ENCODE measurements at regions not wholly inside any gene's neighbourhood (a gene's known extent, or its start where the extent isn't known, plus 50 kb on each side); places are given as distances from the start of the nearest gene placed in this dataset.
"Not testable (repeated sequence)": the region's sequence is repeated elsewhere in the genome, so short reads cannot be mapped to it uniquely, and the experiment has no call there.

DNA sequence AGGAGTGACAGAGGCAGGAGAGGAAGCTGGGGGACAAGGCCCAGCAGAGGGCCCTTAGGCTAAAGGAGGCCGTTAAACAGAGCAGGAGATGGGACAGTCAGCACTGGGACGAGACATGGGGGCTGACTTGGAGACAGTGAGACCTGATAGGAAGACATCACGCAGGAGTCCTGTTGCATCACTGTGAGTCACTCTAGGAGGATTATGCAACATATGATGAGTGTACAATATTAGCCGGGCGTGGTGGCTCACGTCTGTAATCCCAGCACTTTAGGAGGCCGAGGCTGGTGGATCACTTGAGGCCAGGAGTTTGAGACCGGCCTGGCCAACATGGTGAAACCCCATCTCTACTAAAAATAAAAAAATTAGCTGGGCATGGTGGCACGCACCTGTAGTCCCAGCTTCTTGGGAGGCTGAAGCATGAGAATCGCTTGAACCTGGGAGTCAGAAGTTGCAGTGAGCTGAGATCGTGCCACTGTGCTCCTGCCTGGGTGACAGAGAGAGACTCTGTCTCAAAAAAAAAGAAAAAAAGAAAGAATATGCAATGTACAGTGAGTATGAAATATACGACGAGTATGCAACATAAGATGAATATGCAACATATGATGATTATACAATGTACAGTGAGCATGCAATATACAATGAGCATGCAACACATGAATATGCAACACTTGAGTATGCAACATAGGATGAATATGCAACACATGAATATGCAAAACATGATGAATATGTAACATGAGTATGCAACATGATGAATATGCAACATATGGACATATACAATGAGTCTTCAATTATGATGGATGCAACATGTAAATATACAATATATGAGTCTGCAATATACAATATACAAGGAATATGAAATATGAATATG, 83.3 kb upstream of the ID2 start:
- Histone ChIP-seq H3K4me3 (no peak overlapping the region), H3K36me3 (ENCODE audit: low read depth) (no peaks in the 10 kb centered on the region), H3K9me3 (no peaks in the 10 kb centered on the region), H3K4me1 (ENCODE audit: low read depth) (no peaks in the 10 kb centered on the region)
- intact Hi-C loops (cut with DNase I, micrococcal nuclease): no loop called here
- TF ChIP-seq, protein P1, sequence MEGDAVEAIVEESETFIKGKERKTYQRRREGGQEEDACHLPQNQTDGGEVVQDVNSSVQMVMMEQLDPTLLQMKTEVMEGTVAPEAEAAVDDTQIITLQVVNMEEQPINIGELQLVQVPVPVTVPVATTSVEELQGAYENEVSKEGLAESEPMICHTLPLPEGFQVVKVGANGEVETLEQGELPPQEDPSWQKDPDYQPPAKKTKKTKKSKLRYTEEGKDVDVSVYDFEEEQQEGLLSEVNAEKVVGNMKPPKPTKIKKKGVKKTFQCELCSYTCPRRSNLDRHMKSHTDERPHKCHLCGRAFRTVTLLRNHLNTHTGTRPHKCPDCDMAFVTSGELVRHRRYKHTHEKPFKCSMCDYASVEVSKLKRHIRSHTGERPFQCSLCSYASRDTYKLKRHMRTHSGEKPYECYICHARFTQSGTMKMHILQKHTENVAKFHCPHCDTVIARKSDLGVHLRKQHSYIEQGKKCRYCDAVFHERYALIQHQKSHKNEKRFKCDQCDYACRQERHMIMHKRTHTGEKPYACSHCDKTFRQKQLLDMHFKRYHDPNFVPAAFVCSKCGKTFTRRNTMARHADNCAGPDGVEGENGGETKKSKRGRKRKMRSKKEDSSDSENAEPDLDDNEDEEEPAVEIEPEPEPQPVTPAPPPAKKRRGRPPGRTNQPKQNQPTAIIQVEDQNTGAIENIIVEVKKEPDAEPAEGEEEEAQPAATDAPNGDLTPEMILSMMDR (IDR thresholded peaks at IDR 0.05): no peak
- DNase-seq: no peak
- peak; percentile 85 for ATAC-seq

- Histone ChIP-seq H3K36me3 (ENCODE audit: low read depth) (no peaks in the 10 kb centered on the region), H3K4me3 (no peak overlapping the region), H3K9me3 (no peaks in the 10 kb centered on the region), H3K4me1 (ENCODE audit: low read depth) (no peaks in the 10 kb centered on the region)
- intact Hi-C loops (cut with DNase I, micrococcal nuclease): no loop called here
- TF ChIP-seq, protein P1 (IDR thresholded peaks at IDR 0.05): no peak
- no peak for DNase-seq
- ATAC-seq: no peak
Measured at GRCh38 chr2:8599421-8600242, 82.2 kb upstream of the ID2 start.

- no peaks in the 10 kb centered on the region for H3K36me3 ChIP-seq (ENCODE audit: low read depth)
Measured at GRCh38 chr2:8600456-8600855, 81.4 kb upstream of the ID2 start.

DNA sequence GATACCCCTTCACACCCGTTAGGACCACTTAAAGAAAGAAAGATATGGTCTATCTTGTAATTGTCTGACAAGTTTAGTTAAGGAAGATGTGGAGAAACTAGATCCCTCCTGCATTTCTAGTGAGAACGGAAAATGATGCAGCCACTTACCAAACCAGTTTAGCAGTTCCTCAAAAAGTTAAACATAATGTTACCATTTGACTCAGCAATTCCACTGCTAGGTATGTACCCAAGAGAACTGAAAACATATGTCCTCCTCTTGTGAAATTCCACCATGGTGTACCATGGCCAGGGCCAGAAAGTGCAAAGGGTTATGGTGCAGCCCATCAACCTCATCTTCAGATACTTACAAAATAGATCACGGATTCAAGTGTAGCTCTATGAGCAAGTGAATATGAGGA, 79.0 kb upstream of the ID2 start:
- TF ChIP-seq, protein P1 (IDR thresholded peaks at IDR 0.05): no peak

More at GRCh38 chr2:8600456-8600855, 81.4 kb upstream of the ID2 start:
- no peak overlapping the region for H3K4me3 ChIP-seq
- TF ChIP-seq, protein P1 (IDR thresholded peaks at IDR 0.05): no peak
- H3K9me3 ChIP-seq: no peaks in the 10 kb centered on the region
- DNase-seq (no peak), ATAC-seq (no peak)
- H3K4me1 ChIP-seq (ENCODE audit: low read depth): no peaks in the 10 kb centered on the region
- intact Hi-C loops (cut with DNase I, micrococcal nuclease): no loop called here

DNA sequence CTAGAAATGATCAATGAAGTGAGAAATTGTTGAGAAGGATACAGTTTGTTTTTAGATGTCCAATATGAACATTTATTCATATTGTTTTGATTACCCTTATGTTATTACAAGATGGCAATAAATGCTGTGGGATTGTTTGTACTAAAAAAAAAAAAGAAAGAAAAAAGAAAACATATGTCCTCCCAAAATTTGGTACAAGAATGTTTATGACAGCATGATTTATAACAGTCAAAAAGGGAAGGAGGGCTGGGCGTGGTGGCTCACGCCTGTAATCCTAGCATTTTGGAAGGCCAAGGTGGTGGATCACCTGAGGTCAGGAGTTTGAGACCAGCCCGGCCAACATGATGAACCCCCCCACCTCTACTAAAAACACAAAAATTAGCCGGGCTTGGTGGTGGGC, 78.5 kb upstream of the ID2 start:
- H3K4me3 ChIP-seq; intact Hi-C loops (cut with DNase I, micrococcal nuclease); H3K4me1 ChIP-seq (ENCODE audit: low read depth); DNase-seq; H3K36me3 ChIP-seq (ENCODE audit: low read depth); ATAC-seq; H3K9me3 ChIP-seq: not testable (repeated sequence)

More for the DNA sequence above, 79.0 kb upstream of the ID2 start:
- peaks cover 9% of the 10 kb centered on the region for H3K4me1 ChIP-seq (ENCODE audit: low read depth)
- intact Hi-C loops (cut with DNase I, micrococcal nuclease): no loop called here
- no peak overlapping the region for H3K4me3 ChIP-seq
- H3K36me3 ChIP-seq (ENCODE audit: low read depth): no peaks in the 10 kb centered on the region
- no peaks in the 10 kb centered on the region for H3K9me3 ChIP-seq
- DNase-seq (no peak), ATAC-seq (peak; percentile 21)

DNA sequence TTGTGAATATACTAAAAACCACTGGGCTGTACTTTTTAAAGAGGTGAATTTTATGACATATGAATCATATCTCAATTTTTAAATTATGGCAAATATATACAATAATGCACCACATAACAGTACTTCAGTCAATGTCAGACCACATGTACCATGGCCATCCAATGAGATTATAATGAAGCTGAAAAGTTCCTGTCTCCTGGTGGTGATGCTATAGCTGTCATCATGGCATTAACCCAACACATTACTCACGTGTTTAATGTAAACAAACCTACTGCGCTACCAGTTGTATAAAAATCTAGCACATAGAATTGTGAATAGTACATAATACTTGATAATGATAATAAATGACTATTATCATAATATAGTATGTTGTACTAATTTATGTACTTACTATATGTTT, 77.6 kb upstream of the ID2 start:
- no peak for DNase-seq
- peaks cover 9% of the 10 kb centered on the region for H3K4me1 ChIP-seq (ENCODE audit: low read depth)
- intact Hi-C loops (cut with DNase I, micrococcal nuclease): no loop called here
- no peaks in the 10 kb centered on the region for H3K9me3 ChIP-seq
- no peaks in the 10 kb centered on the region for H3K36me3 ChIP-seq (ENCODE audit: low read depth)
- H3K4me3 ChIP-seq: no peak overlapping the region
- ATAC-seq: no peak
- TF ChIP-seq, protein P1 (IDR thresholded peaks at IDR 0.05): no peak

All from mucosa of descending colon (tissue), 3 donors.